ENCODE measurements at regions not wholly inside any gene's neighbourhood (a gene's known extent, or its start where the extent isn't known, plus 50 kb on each side); places are given as distances from the start of the nearest gene placed in this dataset.

DNA sequence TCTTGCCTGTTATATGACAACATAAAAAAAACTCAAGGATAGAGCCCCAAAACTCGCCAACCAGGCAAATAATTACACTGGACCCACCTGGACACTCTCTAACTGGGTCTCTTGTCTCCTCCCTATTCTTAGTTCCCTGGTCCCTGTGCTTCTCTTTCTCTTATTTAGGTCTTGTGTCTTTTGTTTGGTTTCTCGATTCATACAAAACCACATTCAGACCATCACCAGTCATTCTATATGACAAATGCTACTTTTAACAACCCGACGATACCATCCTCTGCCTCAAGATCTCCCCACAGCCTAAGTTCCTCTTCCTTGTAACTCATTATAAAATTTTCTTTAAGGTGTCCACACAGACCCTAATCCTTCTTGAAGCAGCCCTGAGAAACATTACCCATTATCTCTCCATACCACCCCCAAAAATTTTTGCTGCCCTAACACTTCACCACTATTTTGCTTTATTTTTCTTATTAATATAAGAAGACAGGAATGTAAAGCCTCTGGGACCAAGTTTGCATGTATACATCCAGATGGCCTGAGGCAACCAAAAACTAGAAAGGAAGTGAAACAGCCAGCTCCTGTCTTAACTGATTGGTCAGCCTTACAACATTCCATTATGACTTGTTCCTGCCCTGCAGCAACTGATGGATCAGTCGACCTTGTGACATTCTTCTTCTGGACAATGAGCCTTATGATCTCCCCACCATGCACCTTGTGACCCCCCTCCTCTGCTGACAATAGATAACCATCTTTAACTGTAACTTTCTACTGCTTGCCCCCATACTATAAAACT is 638.2 kb downstream of the AMY1C start:
- ChIA-PET POLR2A (no interaction called here), SMC1A (ENCODE audit: uncharacterized antibody, unreplicated experiment) (interaction anchor here (0.7 kb wide), 1 partner anchor 234 kb away, joined by 3 read pairs; no protein-coding TSS in a partner anchor), CTCF (no interaction called here), RAD21 (ENCODE audit: unreplicated experiment) (no interaction called here)
- H4K20me1 ChIP-seq (ENCODE audit: control insufficient read depth, insufficient read depth): no peaks in the 10 kb centered on the region
- DNase-seq (ENCODE audit: low read depth, low spot score): no peak
- no peak overlapping the region for H3K27ac ChIP-seq (ENCODE audit: control insufficient read depth, insufficient read depth)
- no peaks in the 10 kb centered on the region for H3K27me3 ChIP-seq (replicated peaks in 1 of 2; ENCODE audit: control insufficient read depth in 2 of 2, insufficient read depth in 2 of 2, low read length in 1 of 2)
- 0% methylated on average over 5 of the region's 5 CpGs for WGBS (ENCODE audit: insufficient coverage, insufficient replicate concordance, low lambda C conversion rate, missing lambda C conversion rate)
- peak; percentile 90 for ATAC-seq
- no peak overlapping the region for H3K4me3 ChIP-seq
- no peaks in the 10 kb centered on the region for H3K4me1 ChIP-seq (ENCODE audit: control insufficient read depth, insufficient read depth, low read length)
- intact Hi-C loops (cut with micrococcal nuclease; ENCODE audit: unreplicated experiment): no loop called here
- no peak overlapping the region for H2AFZ ChIP-seq (ENCODE audit: control insufficient read depth, low read depth, low read length)
- H3K9ac ChIP-seq (ENCODE audit: control insufficient read depth, insufficient read depth, low read length): no peak overlapping the region
- no peaks in the 10 kb centered on the region for H3K36me3 ChIP-seq (ENCODE audit: control insufficient read depth in 2 of 2, insufficient read depth in 2 of 2, low read length in 1 of 2)
- H3K4me2 ChIP-seq (ENCODE audit: control insufficient read depth, insufficient read depth): no peak overlapping the region
- in situ Hi-C loops (cut with MboI): no loop called here
- no peak for FAIRE-seq
- H3K79me2 ChIP-seq (ENCODE audit: control insufficient read depth, insufficient read depth, low read length): no peaks in the 10 kb centered on the region
- BruUV-seq (replicated peaks): no TSS peak
- no peaks in the 10 kb centered on the region for H3K9me3 ChIP-seq (replicated peaks; ENCODE audit: control insufficient read depth, insufficient read depth, low read length)
- TF ChIP-seq ESRRA (IDR thresholded peaks at IDR 0.05; ENCODE audit: low read length): no peak
- TF ChIP-seq IKZF2 (IDR thresholded peaks at IDR 0.05): peak in 1 of 2 experiments; percentile 28; a peak in 1 of 4 replicates
- peak; percentile 48; the same call in 1 of the 2 replicates for TF ChIP-seq MTA2 (IDR thresholded peaks at IDR 0.05; ENCODE audit: low read depth)
- no peak for TF ChIP-seq PAX8 (IDR thresholded peaks at IDR 0.05)
- TF ChIP-seq CBFB (IDR thresholded peaks at IDR 0.05; ENCODE audit: low read depth): no peak
- TF ChIP-seq EP300 (IDR thresholded peaks at IDR 0.05; ENCODE audit: borderline replicate concordance in 1 of 2, control insufficient read depth in 1 of 2, low read depth in 2 of 2, low read length in 2 of 2): 0 out of 4 replicates have a peak, but pooled peaks of 1 of the 2 experiments have one; percentile 29
- TF ChIP-seq KLF5 (IDR thresholded peaks at IDR 0.05; ENCODE audit: partially characterized antibody): no peak
- TF ChIP-seq E2F8 (IDR thresholded peaks at IDR 0.05; ENCODE audit: low read depth, partially characterized antibody): no peak
- peak; percentile 79 for TF ChIP-seq SPI1 (IDR thresholded peaks at IDR 0.05; ENCODE audit: borderline replicate concordance, insufficient read depth, low read depth, low read length)
- peak; percentile 46; the same call in 1 of the 2 replicates for TF ChIP-seq IKZF1 (conservative IDR thresholded peaks at IDR 0.05)
- no peak for TF ChIP-seq NBN (IDR thresholded peaks at IDR 0.05)
- no peak for TF ChIP-seq CHD2 (IDR thresholded peaks at IDR 0.05; ENCODE audit: borderline replicate concordance, low read depth, low read length)
- TF ChIP-seq MTA3 (IDR thresholded peaks at IDR 0.05; ENCODE audit: borderline replicate concordance, low read length): no peak
- no peak for TF ChIP-seq RB1 (IDR thresholded peaks at IDR 0.05; ENCODE audit: borderline replicate concordance)
- TF ChIP-seq HCFC1 (IDR thresholded peaks at IDR 0.05; ENCODE audit: low read length): no peak
- no peak for TF ChIP-seq GATAD2B (conservative IDR thresholded peaks at IDR 0.05; ENCODE audit: low read depth)
- TF ChIP-seq TCF12 (IDR thresholded peaks at IDR 0.05; ENCODE audit: low read depth, low read length): no peak
- TF ChIP-seq NFYB (IDR thresholded peaks at IDR 0.05; ENCODE audit: insufficient read depth, low read depth, low read length): peak; percentile 80
- no peak for TF ChIP-seq POLR2AphosphoS5 (IDR thresholded peaks at IDR 0.05; ENCODE audit: low read length)
- peak; percentile 63; the same call in 1 of the 2 replicates for TF ChIP-seq DPF2 (IDR thresholded peaks at IDR 0.05)
- no peak for TF ChIP-seq CEBPB (IDR thresholded peaks at IDR 0.05; ENCODE audit: borderline replicate concordance in 1 of 2, low read depth in 2 of 2, low read length in 2 of 2)
- TF ChIP-seq ZNF207 (IDR thresholded peaks at IDR 0.05; ENCODE audit: borderline replicate concordance): no peak
- TF ChIP-seq USF2 (IDR thresholded peaks at IDR 0.05; ENCODE audit: borderline replicate concordance, low read depth, low read length): no peak

All from GM12878 (cell line).